ENCODE measurements at regions not wholly inside any gene's neighbourhood (a gene's known extent, or its start where the extent isn't known, plus 50 kb on each side); places are given as distances from the start of the nearest gene placed in this dataset.

DNA sequence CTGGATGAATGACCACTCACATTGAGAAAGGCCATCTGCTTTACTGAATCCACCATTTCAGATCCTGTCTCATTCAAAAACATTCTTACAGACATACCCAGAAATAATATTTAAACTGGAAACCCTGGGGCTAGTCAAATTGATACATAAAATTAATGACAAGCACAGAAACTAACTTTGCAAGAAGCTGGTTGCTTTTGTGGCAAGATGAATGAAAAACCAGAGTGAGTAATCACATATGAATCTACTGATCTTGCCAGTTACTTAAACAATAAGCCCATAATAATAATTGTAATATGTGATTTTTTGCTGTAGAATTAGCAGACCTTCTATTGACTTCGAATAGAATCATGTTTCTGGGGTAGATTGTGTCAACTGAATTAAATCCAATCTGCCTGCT is 235.1 kb downstream of the PPARGC1A start:
- peak; percentile 13 for DNase-seq

- no peak for DNase-seq
Measured at GRCh38 chr4:23648854-23649596, 240.8 kb downstream of the PPARGC1A start.

DNA sequence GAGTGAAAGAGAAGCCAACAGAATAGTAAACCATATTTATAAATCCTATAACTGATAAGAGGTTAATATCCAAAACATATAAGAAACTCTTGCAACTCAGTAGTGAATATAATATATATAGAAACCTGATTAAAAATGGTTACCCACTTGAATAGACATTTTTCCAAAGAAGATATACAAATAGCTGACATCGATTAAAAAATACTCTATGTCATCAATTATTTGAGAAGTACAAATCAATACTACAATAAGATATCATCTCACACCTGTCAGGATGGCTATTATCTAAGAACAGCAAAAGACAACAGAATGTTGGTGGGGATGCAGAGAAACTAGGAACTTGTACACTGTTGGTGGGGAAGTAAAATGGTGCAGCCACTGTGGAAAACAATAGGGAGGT is 254.4 kb downstream of the PPARGC1A start:
- DNase-seq = no peak

GRCh38 chr4:23631255-23631950 is 258.4 kb downstream of the PPARGC1A start:
- DNase-seq = no peak

DNA sequence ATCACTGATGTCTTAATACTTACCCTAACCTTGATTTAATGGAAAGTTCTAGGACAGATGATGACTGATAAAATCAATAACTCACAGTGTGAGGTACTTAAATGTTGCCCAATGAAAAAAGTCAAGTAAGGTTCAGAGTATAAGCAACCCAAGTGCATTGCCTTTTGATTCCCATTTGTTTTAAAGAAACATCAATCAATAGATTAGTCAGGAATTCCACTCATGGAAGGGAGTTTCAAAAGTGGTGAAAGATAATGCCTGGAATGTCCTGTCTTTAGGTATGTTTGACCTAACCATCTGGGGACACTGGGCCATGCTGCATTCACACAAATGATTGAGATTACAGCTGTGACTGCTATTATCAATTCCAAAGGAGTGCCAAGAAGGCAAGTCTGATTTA is 259.7 kb downstream of the PPARGC1A start:
- no peak for DNase-seq

DNA sequence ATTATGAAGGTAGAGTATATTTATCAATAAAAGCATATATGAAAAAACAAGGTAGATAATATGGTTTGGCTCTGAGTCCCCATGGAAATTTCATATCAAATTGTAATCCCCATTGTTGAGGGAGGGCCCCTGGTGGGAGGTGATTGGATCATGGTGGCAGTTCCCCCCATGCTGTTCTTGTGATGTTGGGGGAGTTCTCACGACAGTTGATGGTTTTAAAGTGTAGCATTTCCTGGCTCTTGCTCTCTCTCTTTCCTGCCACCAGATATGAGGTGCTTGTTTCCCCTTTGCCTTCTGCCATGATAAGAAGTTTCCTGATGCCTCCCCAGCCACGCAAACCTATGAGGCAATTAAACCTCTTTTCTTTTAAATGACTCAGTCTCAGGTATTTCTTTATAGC is 260.4 kb downstream of the PPARGC1A start:
- no peak for DNase-seq

DNA sequence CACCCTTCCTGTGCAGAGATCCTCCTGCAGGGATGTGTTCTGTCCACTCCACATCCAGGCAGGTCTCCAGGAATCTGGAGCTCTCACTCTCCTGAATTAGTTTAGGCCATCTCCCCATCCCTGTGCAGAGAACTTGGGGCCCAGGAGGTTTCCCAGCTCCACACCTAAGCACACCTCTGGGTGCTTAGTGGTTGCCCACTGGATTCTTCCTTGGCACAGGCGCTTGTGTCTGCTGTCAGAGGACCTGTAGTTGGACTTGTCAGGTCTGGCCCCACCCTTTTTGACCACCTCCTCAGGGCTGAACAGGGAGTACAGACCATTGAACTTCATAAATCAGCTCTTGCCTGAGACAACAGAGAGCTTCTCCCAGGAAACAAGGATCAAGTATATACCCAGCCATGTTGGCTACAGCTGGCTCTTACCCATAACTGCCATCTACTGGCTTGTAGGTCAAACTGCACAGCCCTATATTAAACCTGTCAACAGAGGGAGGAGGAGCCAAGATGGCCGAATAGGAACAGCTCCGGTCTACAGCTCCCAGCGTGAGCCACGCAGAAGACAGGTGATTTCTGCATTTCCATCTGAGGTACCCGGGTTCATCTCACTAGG is 275.5 kb downstream of the PPARGC1A start:
- peak; percentile 18 for DNase-seq

DNA sequence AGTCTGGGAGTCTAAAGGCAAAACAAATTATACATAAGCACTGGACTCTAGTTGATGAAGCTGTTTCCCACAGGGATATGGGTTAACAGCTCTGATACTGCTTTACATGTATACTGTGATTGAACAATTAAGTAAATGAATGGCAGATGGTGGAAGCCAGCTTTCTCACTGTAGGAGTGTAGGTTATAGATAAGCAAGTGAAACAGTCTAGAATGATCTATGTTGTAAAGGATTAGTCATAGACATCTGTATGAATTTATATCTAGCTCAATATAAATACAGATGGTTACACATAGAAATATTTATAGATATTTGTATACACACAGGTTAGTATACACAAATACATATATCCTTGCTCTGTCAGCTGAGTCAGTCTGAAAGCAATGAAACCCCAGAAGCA is 276.1 kb downstream of the PPARGC1A start:
- DNase-seq = no peak

DNA sequence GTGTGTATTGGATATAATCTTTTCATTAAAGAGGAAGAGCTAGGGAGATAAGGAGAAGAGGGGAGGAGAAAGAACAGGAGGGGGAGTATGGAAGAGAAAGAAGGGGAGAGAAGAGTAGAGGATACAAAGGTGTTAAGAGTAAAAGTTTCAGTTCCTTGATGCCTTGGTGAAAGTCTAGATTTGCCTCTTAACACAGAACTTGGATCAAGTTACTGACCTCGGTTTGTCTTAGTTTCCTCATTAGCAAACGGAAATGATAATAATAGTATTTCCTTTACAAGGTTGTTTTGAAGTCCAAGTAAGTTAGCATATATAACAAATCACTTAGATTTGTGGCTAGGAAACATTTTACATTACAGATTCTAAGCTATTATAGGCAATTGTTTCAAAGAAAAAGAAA is 287.1 kb downstream of the PPARGC1A start:
- DNase-seq = no peak

DNA sequence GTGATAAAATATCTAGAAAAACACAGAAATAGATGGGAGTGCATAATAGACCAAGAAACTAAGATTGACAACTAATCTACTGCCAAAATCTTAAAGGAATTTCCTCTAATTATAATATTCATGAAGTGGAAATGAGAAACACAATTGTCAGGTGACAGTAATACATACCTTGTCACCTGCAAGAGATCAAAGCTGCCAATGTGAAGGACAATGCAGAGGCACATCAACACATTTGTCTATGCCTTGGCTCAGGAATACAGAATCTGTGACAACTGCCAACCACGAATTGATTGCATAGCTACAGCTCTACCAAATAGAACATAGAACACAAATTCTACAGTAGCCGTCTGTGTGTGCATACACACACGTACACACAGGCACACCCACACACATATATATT is 295.7 kb downstream of the PPARGC1A start:
- DNase-seq = no peak

GRCh38 chr4:23590431-23590830 is 299.4 kb downstream of the PPARGC1A start:
- DNase-seq = no peak

DNA sequence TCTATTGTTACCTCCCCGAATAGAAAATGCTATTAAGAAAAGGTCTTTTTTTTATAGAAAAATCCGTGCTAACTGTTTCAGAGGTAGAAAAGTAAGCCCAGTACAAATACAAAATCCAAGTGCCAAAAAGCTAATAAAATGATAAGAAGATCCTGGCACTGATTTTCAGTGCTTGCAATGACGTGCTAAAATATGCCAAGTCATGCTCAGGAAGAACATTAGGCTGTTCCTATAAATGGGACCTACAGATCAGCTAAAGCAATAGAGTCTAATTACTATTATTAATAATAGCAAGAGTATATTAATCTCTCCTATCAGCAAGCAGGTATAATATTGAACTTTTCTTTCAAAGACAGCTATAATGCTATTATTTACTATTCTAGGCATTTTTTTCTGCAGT is 305.8 kb downstream of the PPARGC1A start:
- no peak for DNase-seq

GRCh38 chr4:23582671-23583070 is 307.2 kb downstream of the PPARGC1A start:
- no peak for DNase-seq

DNA sequence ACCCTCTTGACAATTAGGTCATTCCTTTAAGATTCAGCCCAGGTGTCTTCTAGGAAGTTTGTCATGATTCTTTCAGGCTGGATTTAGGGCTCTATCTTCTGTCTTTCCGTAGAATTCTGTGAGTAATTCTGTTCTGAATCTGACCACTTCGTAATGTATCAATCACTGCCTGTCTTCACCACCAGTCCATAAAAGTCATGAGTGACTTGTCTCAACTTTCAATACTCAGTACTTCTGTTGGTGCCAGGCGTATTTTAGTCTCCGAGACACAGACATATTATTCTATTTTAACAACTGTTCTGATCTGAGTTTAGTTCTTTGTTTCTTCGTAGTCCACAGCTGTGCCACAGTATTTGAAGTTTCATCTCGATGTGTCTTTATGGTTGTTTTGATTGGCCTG is 310.7 kb downstream of the PPARGC1A start:
- no peak for DNase-seq

- DNase-seq = no peak
Measured at GRCh38 chr4:23577398-23577797, 312.4 kb downstream of the PPARGC1A start.

- no peak for DNase-seq
Measured at GRCh38 chr4:23572382-23572781, 317.5 kb downstream of the PPARGC1A start.

DNA sequence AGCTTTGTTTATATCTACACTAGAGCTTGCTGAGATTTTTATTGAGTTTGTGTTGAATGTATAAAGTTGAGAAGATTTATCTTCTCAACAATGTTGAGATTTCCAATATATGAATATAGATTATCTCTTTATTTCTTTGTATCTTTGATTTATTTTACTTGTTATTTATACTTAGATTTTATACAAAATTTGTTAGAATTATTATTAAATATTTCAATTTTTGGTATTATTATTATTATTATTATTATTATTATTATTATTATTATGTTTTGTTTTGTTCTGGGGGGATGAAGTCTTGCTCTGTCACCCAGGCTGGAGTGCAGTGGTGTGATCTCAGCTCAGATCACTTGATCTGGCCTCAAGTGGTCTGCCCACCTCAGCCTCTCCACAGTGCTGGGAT is 322.5 kb downstream of the PPARGC1A start:
- no peak for DNase-seq

DNA sequence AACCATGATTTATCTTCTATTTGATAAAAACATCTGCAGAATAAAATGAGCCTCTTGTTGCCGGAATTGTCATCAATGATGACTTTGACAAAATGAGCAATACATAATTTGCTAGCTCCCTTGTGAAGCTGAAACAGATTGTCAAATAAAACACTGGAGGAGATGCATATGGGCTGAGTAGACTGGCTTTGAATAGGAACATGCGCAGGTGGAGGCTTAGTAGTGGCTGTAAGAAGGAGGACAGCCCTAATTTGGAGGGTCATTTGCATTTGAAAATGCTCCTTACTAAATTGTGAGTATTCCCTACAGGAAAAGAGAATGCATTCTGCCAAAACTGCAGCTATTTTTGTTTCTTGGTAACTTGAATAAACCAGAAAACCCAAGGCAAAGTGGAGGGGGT is 329.1 kb downstream of the PPARGC1A start:
- DNase-seq = no peak

DNA sequence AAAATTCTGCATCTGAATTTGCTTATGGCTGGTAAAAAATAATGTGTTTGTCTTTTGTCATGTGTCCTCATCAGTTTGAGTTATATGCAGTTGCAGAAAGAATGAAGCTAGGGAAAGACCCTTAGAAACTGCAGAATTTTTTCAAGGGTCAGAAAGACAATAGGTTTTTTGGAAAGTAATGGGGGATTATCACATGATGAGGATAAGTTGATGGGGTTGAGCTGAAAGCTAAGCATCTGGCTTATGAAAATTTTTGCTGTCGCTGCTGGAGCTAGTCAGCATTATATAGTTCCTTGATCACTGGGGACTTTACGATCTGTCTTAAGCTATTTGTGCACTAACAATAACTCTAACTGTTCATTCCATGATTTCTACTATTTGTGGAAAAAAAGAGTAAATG is 331.7 kb downstream of the PPARGC1A start:
- DNase-seq = no peak

GRCh38 chr4:23547601-23548000 is 342.2 kb downstream of the PPARGC1A start:
- no peak for DNase-seq

- DNase-seq = no peak
Measured at GRCh38 chr4:23547096-23547495, 342.8 kb downstream of the PPARGC1A start.

GRCh38 chr4:23539969-23540569 is 349.8 kb downstream of the PPARGC1A start:
- no peak for DNase-seq

DNA sequence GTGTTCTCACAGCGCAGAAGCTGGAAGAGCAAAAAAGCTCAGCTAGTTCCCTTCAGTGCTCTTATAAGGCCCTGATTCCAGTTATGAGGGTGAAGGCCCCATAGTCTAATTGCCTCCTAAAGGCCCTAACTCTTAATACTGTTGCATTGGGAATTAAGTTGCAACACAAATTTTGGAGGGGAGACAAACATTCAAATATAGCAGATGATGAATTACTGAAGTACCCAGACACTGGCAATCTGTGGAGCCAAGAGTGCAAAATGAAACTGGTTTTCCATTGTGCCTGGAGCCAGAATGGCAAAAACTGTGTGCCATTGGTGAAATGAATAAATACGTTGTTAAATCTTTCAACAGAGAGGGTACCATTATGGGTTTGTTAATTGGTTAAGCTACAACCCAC is 356.0 kb downstream of the PPARGC1A start:
- no peak for DNase-seq

DNA sequence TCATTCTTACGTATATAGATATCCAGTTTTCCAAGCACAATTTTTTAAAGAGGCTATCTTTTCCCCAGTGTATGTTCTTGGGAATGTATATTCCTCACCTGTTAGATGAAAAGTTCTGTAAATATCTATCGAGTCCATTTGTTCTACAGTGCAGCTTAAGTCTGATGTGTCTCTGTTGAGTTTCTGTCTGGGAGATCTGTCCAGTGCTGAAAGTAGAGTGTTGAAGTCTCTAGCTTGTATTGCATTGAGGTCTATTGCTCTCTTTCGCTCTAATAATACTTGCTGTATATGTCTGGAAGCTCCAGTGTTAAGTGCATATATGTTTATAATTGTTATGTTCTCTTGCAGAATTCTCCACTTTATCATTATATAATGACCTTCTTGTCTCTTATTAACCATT is 373.1 kb downstream of the PPARGC1A start:
- DNase-seq = no peak
